GM18526 (cell line): ENCODE measurements at regions not wholly inside any gene's neighbourhood (a gene's known extent, or its start where the extent isn't known, plus 50 kb on each side); places are given as distances from the start of the nearest gene placed in this dataset.

Experiments used
- POLR2A ChIP-seq: IDR thresholded peaks from 3 replicates; pipeline ENCODE4 v1.6.1; 2011; ENCODE audit not compliant: insufficient read length; ENCODE audit errors: extremely low read depth

DNA sequence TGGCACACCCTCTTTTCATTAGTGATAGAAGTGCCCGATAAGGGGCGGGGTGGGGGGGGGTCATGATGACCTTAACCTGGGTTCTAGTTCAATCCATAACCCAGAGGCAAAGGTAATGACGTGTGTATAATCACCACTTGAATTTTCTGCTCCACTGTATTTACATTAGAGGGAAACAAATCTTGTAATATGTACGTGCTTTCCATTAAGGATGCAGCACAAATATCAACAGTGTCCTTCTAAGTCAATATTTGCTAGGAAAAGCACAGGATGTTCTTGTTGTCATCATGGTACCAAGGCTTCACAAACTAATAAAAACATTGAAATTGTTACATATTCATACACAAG is 121.2 kb upstream of the SLC38A2 start:
- TF ChIP-seq POLR2A: no peak

DNA sequence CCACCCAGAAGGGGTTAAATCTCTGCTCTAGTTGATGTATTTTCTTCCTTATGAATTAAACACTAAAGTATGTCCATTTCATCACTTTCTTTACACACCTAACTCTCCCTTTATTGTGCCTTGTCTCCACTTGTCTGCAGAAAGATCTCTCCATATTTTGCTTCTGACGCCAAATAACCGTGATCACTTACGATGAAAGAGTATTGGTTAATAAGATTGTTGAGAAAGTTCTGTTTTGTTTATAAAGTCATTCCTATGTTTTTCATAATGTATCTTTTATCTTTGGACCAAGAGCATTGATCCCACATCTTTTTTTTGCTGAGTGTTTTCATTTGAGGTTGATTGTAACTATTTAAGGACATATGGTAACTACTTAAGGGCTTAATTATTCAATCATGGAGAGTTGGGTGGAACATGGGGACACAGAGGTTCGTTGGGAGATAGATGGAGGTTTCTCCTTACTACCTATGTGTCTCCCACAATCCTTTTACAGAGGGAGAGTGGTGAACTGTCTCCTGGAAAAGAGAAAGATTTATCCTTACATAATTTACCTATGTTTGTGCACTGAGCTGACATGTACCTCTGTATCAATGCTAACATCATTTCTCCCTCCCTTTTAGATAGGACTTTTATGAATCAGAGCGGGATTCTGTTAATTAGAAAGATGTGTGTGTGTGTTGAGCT is 120.7 kb upstream of the SLC38A2 start:
- TF ChIP-seq POLR2A: no peak

DNA sequence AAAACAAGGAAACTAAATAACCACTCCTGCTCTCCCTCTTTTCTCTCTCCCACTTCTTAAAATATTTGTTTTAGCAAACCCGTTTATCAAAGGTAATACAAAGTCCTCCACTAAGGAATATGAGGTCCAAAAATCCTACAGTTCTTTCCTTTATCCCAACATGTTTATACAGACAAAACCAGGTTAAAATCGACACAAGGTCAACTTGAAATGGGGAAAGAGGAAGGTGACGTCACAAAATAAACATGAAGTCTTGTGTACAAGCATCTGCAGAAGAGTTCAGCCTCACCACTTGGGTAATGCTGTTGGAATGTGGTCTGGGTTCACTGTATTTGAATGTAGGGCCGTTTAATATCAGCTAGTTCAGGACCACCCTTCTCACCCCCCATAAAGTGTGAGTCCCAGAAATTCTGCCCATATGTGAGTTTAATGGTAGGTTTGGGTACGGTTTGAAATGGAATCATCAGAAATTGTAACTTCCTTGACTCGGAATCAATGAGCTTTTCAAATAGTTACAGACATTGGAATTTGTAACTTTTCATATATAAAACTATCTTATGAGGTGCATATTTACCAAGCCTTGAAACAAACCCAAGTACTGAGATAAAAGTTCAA is 120.0 kb upstream of the SLC38A2 start:
- no peak for TF ChIP-seq POLR2A

DNA sequence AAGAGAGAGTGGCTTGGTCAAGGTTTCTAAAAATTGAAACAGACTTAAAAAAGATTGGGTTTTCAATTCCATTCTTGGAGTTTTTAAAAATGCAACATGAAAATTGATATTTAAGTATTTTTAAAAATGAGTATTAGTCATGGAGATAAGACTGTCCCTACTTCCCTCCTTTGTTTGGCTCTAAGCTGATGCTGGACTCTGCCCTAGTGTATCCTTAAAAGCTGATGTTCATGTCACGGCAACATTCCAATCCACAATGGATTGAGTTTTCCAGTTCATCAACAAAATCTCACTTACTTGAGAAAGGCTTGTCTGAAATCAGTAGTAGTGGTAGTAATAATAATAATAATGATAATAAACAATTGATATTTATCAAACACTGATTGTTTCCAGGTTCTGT is 119.0 kb upstream of the SLC38A2 start:
- TF ChIP-seq POLR2A: no peak

DNA sequence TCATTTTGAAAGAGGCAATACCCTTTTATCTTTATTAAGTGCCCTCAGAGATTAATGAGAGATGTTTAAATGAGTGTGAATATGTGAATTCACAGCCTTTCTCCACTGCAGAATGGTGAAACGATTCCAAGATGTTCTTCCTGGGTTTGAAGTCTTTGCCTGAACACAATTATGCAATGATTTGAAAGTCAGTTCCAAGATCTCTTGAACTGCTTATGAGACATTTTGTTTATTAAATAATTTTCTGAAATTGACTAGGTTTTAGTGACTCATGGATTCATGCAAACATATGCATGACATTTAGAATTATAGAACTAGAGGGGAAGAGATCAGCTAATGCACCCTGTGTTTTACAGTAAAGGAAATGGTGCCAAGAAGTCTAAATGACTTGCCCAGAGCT is 118.1 kb upstream of the SLC38A2 start:
- TF ChIP-seq POLR2A: no peak

DNA sequence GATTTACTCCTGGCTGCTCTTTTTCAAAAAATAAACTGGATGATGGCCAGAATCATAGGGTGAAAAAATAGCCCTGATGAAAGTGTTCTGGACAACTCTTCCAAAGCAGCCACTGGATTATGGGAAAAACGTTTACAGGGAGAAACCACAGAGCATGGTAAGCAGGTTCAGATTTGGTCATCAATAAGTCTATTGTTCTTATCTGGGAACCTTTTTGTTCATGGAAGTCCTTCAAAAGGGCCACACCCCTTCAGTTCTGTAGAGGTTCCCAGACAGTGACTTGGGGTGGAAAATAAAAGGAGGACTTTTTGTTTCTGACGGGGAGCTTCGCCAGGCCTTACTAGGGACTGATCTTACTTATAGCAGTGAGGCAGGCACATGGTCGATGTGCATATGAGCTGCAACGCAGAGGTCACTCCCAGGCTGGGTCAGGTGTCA is 117.4 kb upstream of the SLC38A2 start:
- no peak for TF ChIP-seq POLR2A

DNA sequence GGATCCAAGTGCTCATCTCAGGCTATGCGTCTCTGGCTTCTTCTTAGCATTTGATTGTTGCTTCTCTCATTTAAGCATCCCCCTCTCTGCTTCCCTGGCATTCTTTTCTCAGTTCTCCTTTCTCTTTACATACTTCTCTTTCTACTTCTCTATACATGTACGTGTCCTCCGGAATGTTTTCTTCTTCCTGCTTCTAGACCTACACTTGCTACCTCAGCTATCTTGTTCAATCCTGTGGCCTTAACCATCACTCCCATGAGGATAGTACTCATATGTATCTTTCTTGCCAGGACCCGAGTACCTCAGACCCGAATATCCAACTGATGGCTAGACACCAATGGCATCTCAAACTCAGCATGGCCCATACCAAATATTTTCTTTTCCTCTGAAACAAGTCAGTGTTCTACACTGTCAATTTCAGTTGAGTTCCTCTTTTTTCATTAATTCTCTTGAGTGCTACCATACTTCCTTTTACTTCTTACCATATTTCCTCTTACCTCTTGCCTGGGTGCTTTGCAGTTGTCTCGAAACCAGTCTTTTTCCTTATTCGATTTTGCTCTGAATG is 115.1 kb upstream of the SLC38A2 start:
- no peak for TF ChIP-seq POLR2A

DNA sequence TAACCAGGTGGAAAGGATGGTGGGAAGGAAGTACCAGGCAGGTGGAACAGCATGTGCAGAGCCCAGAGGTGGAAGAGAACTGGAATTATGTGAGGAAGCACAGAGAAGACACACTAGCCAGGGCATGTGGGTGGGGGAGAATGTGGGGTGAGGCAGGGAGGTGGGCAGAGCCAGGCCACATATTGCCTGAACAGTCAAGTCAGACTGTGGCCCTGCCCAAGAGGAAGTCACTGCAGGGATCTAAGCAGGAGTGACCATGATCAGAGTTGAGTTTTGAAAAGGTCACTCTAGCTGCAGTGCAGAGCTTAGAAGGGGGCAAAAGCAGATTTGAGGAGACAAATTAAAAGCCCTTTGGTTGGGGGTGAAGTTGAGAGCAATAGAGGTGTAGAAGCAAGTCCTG is 114.0 kb upstream of the SLC38A2 start:
- TF ChIP-seq POLR2A: no peak

DNA sequence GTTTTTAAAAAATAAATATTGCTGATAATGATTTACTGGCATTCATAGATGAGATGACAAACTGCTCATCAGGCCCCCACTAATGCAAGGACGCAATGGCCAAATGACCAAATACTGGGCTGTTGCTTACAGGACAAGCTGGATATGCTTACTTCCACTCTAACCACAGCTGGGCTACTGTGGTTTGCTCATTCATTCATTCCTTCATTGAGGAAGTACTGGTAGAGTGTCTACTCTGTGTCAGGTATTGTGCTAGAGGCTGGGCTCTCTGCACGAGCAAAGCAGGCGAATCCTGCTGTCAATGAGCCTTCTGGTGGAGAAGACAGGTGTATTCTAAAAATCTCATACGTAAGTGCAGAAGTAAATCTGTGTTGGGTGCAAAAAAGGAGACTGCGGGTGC is 113.3 kb upstream of the SLC38A2 start:
- no peak for TF ChIP-seq POLR2A

DNA sequence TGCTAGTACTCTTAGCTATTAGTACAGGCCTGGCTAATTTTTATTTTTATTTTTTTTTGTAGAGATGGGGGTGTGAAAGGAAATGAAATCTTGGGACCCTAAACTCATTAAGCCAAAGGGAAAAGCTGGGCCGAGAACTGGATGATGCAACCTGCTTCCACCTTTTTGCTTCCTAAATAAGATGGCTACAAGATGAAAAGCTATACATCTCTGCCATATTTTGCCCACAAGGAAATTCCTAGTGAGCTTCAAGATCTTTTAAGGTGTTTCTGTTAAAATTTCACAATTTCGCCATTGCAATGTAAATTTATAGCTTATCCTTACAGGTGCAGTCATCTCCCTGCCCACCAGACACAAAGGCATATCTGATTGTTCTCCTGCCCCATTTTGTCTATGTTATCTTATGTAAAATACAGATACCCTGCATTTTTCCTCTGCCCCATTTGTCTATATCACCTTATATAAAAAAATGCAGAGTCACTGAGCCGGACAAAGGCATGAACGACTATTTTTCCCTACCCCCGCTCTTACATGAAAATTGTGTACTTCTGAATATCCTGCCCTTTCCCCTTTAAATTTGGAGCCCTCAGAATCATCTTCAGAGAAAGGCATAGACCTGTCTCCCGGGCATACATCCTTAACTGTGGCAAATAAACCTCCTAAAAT is 112.0 kb upstream of the SLC38A2 start:
- no peak for TF ChIP-seq POLR2A

DNA sequence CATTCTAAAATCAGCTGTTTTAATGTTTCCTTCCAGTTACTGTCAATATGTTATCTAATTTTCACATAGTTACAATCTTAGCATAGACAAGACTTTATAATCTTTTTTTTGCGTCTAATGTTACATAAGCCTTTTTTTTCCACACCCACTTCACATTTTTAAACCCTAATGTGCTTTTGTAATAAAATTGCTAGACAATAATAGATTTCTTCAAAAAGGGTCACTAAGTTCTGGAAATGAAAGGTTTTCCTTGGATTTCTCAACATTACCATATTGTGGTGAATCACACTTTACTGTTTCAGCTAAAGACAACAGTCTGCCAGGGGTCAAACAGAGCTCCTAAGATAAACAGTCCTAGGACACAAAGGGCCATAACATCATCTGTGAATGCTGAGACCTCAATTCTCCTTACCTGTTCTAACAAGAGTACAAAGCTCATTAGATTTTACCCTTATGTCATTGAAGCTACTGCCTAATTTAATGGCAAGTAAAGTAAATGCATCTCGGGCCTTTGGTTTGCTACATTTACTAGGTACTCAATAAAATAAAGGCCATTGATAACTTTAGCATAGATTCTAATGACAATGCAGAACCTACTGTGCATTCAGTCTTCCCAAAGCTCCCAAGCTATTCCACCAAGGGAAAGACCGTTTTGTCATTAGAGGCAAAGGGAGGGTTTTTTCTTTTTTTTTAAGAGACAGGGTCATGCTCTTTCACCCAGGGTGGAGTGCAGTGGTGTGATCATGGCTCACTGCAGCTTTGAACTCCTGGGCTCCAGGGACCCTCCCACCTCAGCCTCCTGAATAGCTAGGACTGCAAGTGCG is 111.2 kb upstream of the SLC38A2 start:
- no peak for TF ChIP-seq POLR2A

DNA sequence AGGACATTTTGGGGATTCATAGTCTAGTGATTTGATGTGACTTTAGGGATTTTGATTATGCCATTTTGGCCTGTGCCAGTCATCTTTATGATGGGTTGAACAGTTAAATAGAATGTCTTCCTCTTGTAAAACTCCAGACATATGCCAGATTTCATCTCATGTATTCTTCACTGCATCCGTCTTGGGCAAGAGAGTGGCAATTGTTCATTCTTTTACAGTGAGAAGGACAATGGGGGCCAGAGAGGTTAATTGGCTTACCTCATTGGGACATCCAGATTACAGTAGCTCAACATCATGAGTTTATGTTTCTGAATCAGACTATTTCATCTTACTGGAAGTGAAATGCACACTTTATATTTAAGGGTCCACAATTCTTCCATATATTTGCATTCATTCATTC is 108.2 kb upstream of the SLC38A2 start:
- no peak for TF ChIP-seq POLR2A

DNA sequence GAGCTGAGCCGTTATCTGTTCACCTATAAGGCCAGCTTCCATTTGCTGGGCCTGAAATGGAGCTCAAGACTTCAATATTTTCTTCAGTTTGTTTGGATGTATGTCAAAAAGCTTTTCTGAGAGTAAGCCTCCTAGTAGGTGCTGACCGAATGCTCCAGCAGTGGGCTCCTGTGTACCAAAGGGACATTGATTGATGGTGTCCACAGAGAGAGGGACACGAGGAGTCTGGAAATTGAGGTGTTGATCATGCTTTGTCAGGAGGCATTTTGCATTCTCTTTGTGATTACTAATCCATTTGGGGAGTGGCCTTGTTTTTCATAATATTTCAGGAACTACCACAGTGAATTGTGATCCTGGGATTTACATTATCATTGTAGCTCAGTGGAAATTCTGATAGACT is 107.7 kb upstream of the SLC38A2 start:
- no peak for TF ChIP-seq POLR2A

DNA sequence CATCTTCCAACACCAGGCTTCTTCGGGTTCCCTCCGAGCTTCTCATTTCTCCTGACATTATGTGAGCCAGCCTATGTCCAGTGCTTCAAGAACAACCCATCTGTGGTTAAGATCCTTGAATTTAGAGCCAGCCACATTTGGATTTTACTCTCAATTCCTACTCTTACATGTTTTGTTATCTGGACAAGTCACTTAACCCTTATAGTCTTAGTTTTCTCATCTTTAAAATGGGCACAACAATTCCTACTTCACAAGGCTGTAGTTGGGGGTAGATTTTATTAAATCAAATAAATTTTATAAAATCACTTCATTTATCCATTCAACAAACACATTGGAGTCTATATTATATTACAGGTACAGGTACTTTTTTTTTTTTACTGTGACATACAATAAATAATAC is 105.5 kb upstream of the SLC38A2 start:
- TF ChIP-seq POLR2A: no peak

DNA sequence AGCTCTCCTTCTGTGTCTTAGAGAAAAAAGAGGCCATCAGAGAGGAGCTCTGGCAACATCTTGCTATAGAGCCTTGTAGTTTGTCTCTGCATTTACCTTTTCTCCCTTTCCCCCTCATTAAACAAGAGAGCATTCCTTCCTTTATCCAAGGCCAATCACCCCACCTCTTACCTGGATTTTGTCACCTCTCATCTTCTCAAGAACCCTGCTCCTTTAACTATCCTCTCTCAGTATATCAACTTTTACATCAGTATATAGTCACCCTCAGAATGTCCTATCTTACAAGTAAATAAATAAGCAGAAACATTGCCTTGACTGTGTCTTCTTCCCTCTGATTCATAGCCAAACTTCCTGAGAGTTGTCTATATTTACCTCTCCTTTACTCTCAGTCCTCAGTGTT is 105.0 kb upstream of the SLC38A2 start:
- no peak for TF ChIP-seq POLR2A
